H1 (cell line): ENCODE measurements at regions not wholly inside any gene's neighbourhood (a gene's known extent, or its start where the extent isn't known, plus 50 kb on each side); places are given as distances from the start of the nearest gene placed in this dataset.

Source experiments
- CTCF ChIA-PET: fragments of 300-600 bp; sonication (Branson Sonifier 250); formaldehyde crosslinking; loops from one replicate; lab custom pipeline; 2021; ENCODE audit not compliant: partially characterized antibody; lab: Charles Lee
- POLR2A ChIA-PET: fragments of 300-600 bp; sonication (Branson Sonifier 250); formaldehyde crosslinking; loops from one replicate; lab custom pipeline; 2021; ENCODE audit warnings: inconsistent platforms; ENCODE audit not compliant: partially characterized antibody; lab: Charles Lee
- DNase-seq, 2 experiments: peaks; one replicate each; pipeline versions ENCODE4 v3.0.0 to v3.0.0-alpha.2; 2010 to 2022; ENCODE audit warnings: low spot score in 2 of 2, low read depth in 1 of 2, mixed read lengths in 1 of 2
- FAIRE-seq: peaks from 2 replicates; lab custom pipeline; 2011; peaks lifted over from hg19 to GRCh38; lab: Jason Lieb, UNC
- H2AFZ ChIP-seq: 2 replicates; pipeline ENCODE4 v1.8.1; 2012; ENCODE audit warnings: low read length, inconsistent platforms
- H2AK5ac ChIP-seq: 2 replicates; pipeline ENCODE4 v1.6.1; 2013; ENCODE audit warnings: low read depth, low read length
- H2BK120ac ChIP-seq: replicated peaks from 2 replicates; pipeline ENCODE3; 2013; ENCODE audit warnings: low read depth, low read length, inconsistent platforms
- H2BK12ac ChIP-seq: 2 replicates; pipeline ENCODE4 v1.6.1; 2013; ENCODE audit warnings: low read depth, low read length
- H2BK15ac ChIP-seq: 2 replicates; pipeline ENCODE4 v1.6.1; 2013; ENCODE audit warnings: low read length
- H2BK20ac ChIP-seq: 2 replicates; pipeline ENCODE4 v1.6.1; 2013; ENCODE audit warnings: low read length
- H2BK5ac ChIP-seq: 2 replicates; pipeline ENCODE4 v1.6.1; 2013; ENCODE audit warnings: low read depth, low read length
- H3K14ac ChIP-seq: 2 replicates; pipeline ENCODE4 v1.6.1; 2013; ENCODE audit warnings: inconsistent platforms; ENCODE audit not compliant: insufficient read length
- H3K18ac ChIP-seq: 2 replicates; pipeline ENCODE4 v1.6.1; 2013; ENCODE audit warnings: low read length; ENCODE audit errors: extremely low read depth
- H3K23ac ChIP-seq: 2 replicates; pipeline ENCODE4 v1.6.1; 2013; ENCODE audit warnings: inconsistent platforms; ENCODE audit not compliant: insufficient read length
- H3K23me2 ChIP-seq: 2 replicates; pipeline ENCODE4 v1.6.1; 2013; ENCODE audit warnings: low read depth, low read length
- H3K27ac ChIP-seq: 2 replicates; pipeline ENCODE4 v1.6.1; 2011; ENCODE audit warnings: low read depth, low read length, inconsistent platforms
- H3K27me3 ChIP-seq, 4 experiments: replicated peaks in 1 of 4; 1 replicate in 1 of 4; 2 replicates in 3 of 4; pipeline versions ENCODE4 v1.6.1 to v1.8.1; 2011 to 2013; ENCODE audit warnings: low read length in 3 of 4, mild to moderate bottlenecking in 3 of 4, inconsistent platforms in 2 of 4, mixed read lengths in 2 of 4, moderate library complexity in 1 of 4; ENCODE audit not compliant: control insufficient read depth in 3 of 4, insufficient read depth in 3 of 4; ENCODE audit errors: extremely low read depth in 1 of 4
- H3K36me3 ChIP-seq, 4 experiments: 2 replicates each; pipeline versions ENCODE4 v1.6.1 to v1.8.1; 2011 to 2013; ENCODE audit warnings: mild to moderate bottlenecking in 4 of 4, low read length in 3 of 4, moderate library complexity in 2 of 4, control low read depth in 1 of 4, inconsistent platforms in 1 of 4; ENCODE audit not compliant: insufficient read depth in 4 of 4, control insufficient read depth in 2 of 4
- H3K4ac ChIP-seq: replicated peaks from 2 replicates; pipeline ENCODE3; 2013; ENCODE audit warnings: low read length, low read depth, mixed read lengths, inconsistent platforms; ENCODE audit not compliant: insufficient read length
- H3K4me1 ChIP-seq, 4 experiments: replicated peaks in 1 of 4; 1 replicate in 1 of 4; 2 replicates in 3 of 4; pipeline versions ENCODE4 v1.6.1 to v1.8.1; 2011 to 2013; ENCODE audit warnings: low read length in 3 of 4, inconsistent platforms in 2 of 4, mixed read lengths in 1 of 4; ENCODE audit not compliant: insufficient read depth in 4 of 4, control insufficient read depth in 3 of 4
- H3K4me2 ChIP-seq, 2 experiments: 2 replicates each; pipeline versions ENCODE4 v1.6.1 to v1.8.1; 2011 to 2013; ENCODE audit warnings: low read depth in 2 of 2, low read length in 2 of 2, control low read depth in 1 of 2, inconsistent platforms in 1 of 2, mild to moderate bottlenecking in 1 of 2; ENCODE audit not compliant: insufficient read depth in 1 of 2
- H3K4me3 ChIP-seq, 4 experiments: fragments of 200-600, 300-600 bp in 1 of 4; sonication (generic), shearing (Covaris generic), sonication (Bioruptor Twin) in 1 of 4; 2 replicates each; pipeline versions ENCODE4 v1.5.1 to v1.8.1; 2011 to 2016; ENCODE audit warnings: low read length in 4 of 4, low read depth in 3 of 4, control low read depth in 2 of 4, inconsistent platforms in 2 of 4, mild to moderate bottlenecking in 2 of 4, mixed read lengths in 1 of 4, moderate library complexity in 1 of 4; ENCODE audit not compliant: insufficient read depth in 2 of 4; ENCODE audit errors: extremely low read depth in 1 of 4
- H3K56ac ChIP-seq: replicated peaks from 2 replicates; pipeline ENCODE3; 2013; ENCODE audit warnings: low read depth, mild to moderate bottlenecking, mixed read lengths, low read length, inconsistent platforms; ENCODE audit not compliant: insufficient read length
- H3K79me1 ChIP-seq: 2 replicates; pipeline ENCODE4 v1.6.1; 2013; ENCODE audit warnings: low read depth, low read length, control low read depth
- H3K79me2 ChIP-seq, 2 experiments: 2 replicates each; pipeline versions ENCODE4 v1.6.1 to v1.8.1; 2012 to 2013; ENCODE audit warnings: low read length in 2 of 2, mild to moderate bottlenecking in 2 of 2, inconsistent platforms in 1 of 2; ENCODE audit not compliant: insufficient read depth in 2 of 2, control insufficient read depth in 1 of 2
- H3K9ac ChIP-seq, 4 experiments: replicated peaks in 1 of 4; 1 replicate in 1 of 4; 2 replicates in 3 of 4; pipeline versions ENCODE4 v1.6.1 to v1.8.1; 2011 to 2013; ENCODE audit warnings: low read depth in 3 of 4, low read length in 3 of 4, control low read depth in 2 of 4, mild to moderate bottlenecking in 2 of 4, moderate library complexity in 2 of 4, inconsistent platforms in 1 of 4; ENCODE audit errors: extremely low read depth in 1 of 4
- H3K9me3 ChIP-seq, 2 experiments: 2 replicates each; pipeline versions ENCODE4 v1.6.1 to v1.8.1; 2012 to 2013; ENCODE audit warnings: mild to moderate bottlenecking in 2 of 2, moderate library complexity in 2 of 2, control low read depth in 1 of 2, inconsistent platforms in 1 of 2, low read depth in 1 of 2, low read length in 1 of 2, mixed read lengths in 1 of 2; ENCODE audit not compliant: insufficient read depth in 2 of 2
- H4K20me1 ChIP-seq, 2 experiments: replicated peaks in 1 of 2; 2 replicates each; pipeline versions ENCODE3 to v1.8.1; 2011 to 2013; ENCODE audit warnings: inconsistent platforms in 2 of 2, low read length in 2 of 2, mild to moderate bottlenecking in 1 of 2; ENCODE audit not compliant: insufficient read depth in 2 of 2, control insufficient read depth in 1 of 2
- H4K5ac ChIP-seq: 2 replicates; pipeline ENCODE4 v1.6.1; 2013; ENCODE audit warnings: low read length, low read depth, mixed read lengths, inconsistent platforms; ENCODE audit not compliant: insufficient read length
- H4K8ac ChIP-seq: 2 replicates; pipeline ENCODE4 v1.8.0; 2013; ENCODE audit warnings: mild to moderate bottlenecking, moderate library complexity, low read length, inconsistent platforms; ENCODE audit not compliant: insufficient read depth; ENCODE audit errors: extremely low read depth
- H4K91ac ChIP-seq: replicated peaks from 2 replicates; pipeline ENCODE3; 2013; ENCODE audit warnings: low read length, mixed read lengths, inconsistent platforms; ENCODE audit not compliant: insufficient read length
- BACH1 ChIP-seq: IDR thresholded peaks from 2 replicates; pipeline ENCODE4 v1.6.1; 2012; ENCODE audit warnings: low read length, improper control_type of control experiment
- CEBPB ChIP-seq: IDR thresholded peaks from 2 replicates; pipeline ENCODE4 v1.6.1; 2012; ENCODE audit warnings: low read depth, low read length
- CREB1 ChIP-seq: IDR thresholded peaks from 2 replicates; pipeline ENCODE4 v1.6.1; 2012; ENCODE audit warnings: inconsistent platforms
- CTCF ChIP-seq, 3 experiments: IDR thresholded peaks; 1 replicate in 2 of 3; 2 replicates in 1 of 3; pipeline versions ENCODE4 v1.5.1 to v1.6.1; 2011; ENCODE audit warnings: low read length in 3 of 3, mild to moderate bottlenecking in 3 of 3, inconsistent platforms in 2 of 3, low read depth in 1 of 3, moderate library complexity in 1 of 3; ENCODE audit not compliant: insufficient read depth in 1 of 3; ENCODE audit errors: control extremely low read depth in 1 of 3
- EP300 ChIP-seq, 2 experiments: IDR thresholded peaks; 1 replicate in 1 of 2; 2 replicates in 1 of 2; pipeline ENCODE4 v1.6.1; 2011 to 2012; ENCODE audit warnings: low read depth in 2 of 2, low read length in 2 of 2, mild to moderate bottlenecking in 2 of 2, borderline replicate concordance in 1 of 2, inconsistent platforms in 1 of 2, moderate library complexity in 1 of 2
- EZH2 ChIP-seq: fragments of 200-600 bp; sonication (generic); IDR thresholded peaks from 2 replicates; pipeline ENCODE4 v1.7.1; 2012; ENCODE audit warnings: low read depth, mild to moderate bottlenecking, moderate library complexity, low read length, inconsistent platforms; ENCODE audit not compliant: severe bottlenecking
- HDAC2 ChIP-seq, 2 experiments: fragments of 300-600 bp in 1 of 2; sonication (generic) in 1 of 2; IDR thresholded peaks; 2 replicates each; pipeline ENCODE4 v1.6.1; 2011 to 2012; ENCODE audit warnings: low read depth in 2 of 2, low read length in 2 of 2, mild to moderate bottlenecking in 2 of 2, moderate library complexity in 2 of 2, borderline replicate concordance in 1 of 2, inconsistent platforms in 1 of 2
- NANOG ChIP-seq: IDR thresholded peaks from 2 replicates; pipeline ENCODE4 v1.6.1; 2011; ENCODE audit warnings: low read length, low read depth, mild to moderate bottlenecking, inconsistent platforms; ENCODE audit not compliant: insufficient read depth, poor library complexity, severe bottlenecking
- SRF ChIP-seq: IDR thresholded peaks from 2 replicates; pipeline ENCODE4 v1.6.1; 2011; ENCODE audit warnings: mild to moderate bottlenecking, low read depth, low read length, moderate library complexity
- TBP ChIP-seq: IDR thresholded peaks from 2 replicates; pipeline ENCODE4 v1.6.1; 2011; ENCODE audit warnings: low read depth, low read length, improper control_type of control experiment

- POLR2A ChIA-PET, result no interaction called here
- no peak overlapping the region; the same call in 1 of the 2 replicates for H2AFZ ChIP-seq
These were observed 496.6 kb downstream of the TRAM1L1 start for GRCh38 chr4:116588783-116589182.

More at GRCh38 chr4:116588783-116589182, 496.6 kb downstream of the TRAM1L1 start:
- no peak overlapping the region for H3K27ac ChIP-seq
- H3K56ac ChIP-seq, result no peak overlapping the region
- no peak overlapping the region for H2BK20ac ChIP-seq
- H3K27me3 ChIP-seq, result no peaks in the 10 kb centered on the region
- H3K23me2 ChIP-seq, result no peaks in the 10 kb centered on the region; the same call in 1 of the 2 replicates
- no peak overlapping the region for H4K8ac ChIP-seq
- no peaks in the 10 kb centered on the region for H3K9me3 ChIP-seq
- CTCF ChIA-PET, result interaction anchor here (0.9 kb wide), 1 partner anchor 15 kb away, joined by 3 read pairs; no protein-coding TSS in a partner anchor
- no peak overlapping the region for H3K4ac ChIP-seq
- TF ChIP-seq HDAC2 (IDR thresholded peaks at IDR 0.05; ENCODE audit: borderline replicate concordance in 1 of 2, low read depth in 2 of 2, low read length in 2 of 2) (no peak), SRF (no peak), EP300 (IDR thresholded peaks at IDR 0.05; ENCODE audit: borderline replicate concordance in 1 of 2, low read depth in 2 of 2, low read length in 2 of 2) (no peak), CTCF (IDR thresholded peaks at IDR 0.05; ENCODE audit: control extremely low read depth in 1 of 3, insufficient read depth in 1 of 3, low read depth in 1 of 3, low read length in 3 of 3) (no peak), EZH2 (no peak), NANOG (no peak), BACH1 (no peak), CREB1 (no peak), TBP (no peak), CEBPB (no peak)
- H3K9ac ChIP-seq, result no peak overlapping the region
- H4K91ac ChIP-seq, result no peak overlapping the region
- DNase-seq, result no peak
- no peak for FAIRE-seq
- no peaks in the 10 kb centered on the region for H4K20me1 ChIP-seq
- no peak overlapping the region for H3K23ac ChIP-seq
- H2BK5ac ChIP-seq, result no peak overlapping the region
- no peaks in the 10 kb centered on the region for H3K4me1 ChIP-seq
- H2BK120ac ChIP-seq, result no peak overlapping the region
- no peak overlapping the region for H2AK5ac ChIP-seq
- H3K79me2 ChIP-seq, result no peaks in the 10 kb centered on the region
- no peak overlapping the region for H3K4me2 ChIP-seq
- H3K14ac ChIP-seq, result no peak overlapping the region
- no peak overlapping the region for H4K5ac ChIP-seq
- H3K18ac ChIP-seq, result no peak overlapping the region
- no peak overlapping the region for H2BK12ac ChIP-seq
- H3K36me3 ChIP-seq, result no peaks in the 10 kb centered on the region
- H3K4me3 ChIP-seq, result no peak overlapping the region
- H2BK15ac ChIP-seq, result no peak overlapping the region
- no peaks in the 10 kb centered on the region for H3K79me1 ChIP-seq
